ENCODE measurements at regions not wholly inside any gene's neighbourhood (a gene's known extent, or its start where the extent isn't known, plus 50 kb on each side); places are given as distances from the start of the nearest gene placed in this dataset.
"Not testable (repeated sequence)": the region's sequence is repeated elsewhere in the genome, so short reads cannot be mapped to it uniquely, and the experiment has no call there.

DNA sequence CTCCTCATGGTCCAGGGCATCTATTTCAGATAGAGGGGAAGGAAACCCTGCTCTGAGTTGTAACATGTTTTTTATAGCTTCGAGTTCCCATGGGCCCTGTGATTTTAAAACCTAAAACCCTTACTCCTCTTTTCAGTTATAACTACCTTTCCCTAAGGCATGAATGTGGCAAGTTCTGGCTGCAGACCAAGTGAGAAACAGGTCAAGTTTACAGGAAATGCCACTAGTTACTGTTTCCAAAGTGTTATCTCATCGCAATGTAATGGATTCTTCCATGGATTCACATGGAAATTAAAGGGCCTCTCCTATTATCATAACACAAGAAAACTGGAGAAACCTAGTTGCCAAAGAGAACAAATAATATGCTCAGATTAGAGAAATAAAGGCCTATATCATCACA lies 574.5 kb upstream of the GRAMD2B start:
- DNase-seq (ENCODE audit: low spot score) = peak; percentile 51

DNA sequence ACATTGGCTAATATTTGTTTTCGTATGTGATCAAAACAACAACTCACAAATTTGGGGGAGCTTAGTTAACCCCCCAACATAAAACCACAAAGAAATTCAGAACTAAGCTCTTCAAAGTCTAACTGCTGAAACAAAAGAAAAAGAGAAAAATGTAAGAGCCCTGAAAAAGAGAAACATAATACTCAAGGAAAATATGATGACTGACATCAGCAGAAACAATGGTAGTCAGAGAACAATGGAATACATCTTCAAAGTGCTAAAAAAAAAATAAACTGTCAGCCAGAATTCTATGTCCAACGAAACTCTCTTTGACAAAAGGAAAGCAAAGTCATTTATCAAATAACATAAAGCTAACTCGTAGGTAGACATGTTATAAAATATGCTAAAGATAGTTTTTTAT lies 566.3 kb upstream of the GRAMD2B start:
- no peak for DNase-seq (ENCODE audit: low spot score)

DNA sequence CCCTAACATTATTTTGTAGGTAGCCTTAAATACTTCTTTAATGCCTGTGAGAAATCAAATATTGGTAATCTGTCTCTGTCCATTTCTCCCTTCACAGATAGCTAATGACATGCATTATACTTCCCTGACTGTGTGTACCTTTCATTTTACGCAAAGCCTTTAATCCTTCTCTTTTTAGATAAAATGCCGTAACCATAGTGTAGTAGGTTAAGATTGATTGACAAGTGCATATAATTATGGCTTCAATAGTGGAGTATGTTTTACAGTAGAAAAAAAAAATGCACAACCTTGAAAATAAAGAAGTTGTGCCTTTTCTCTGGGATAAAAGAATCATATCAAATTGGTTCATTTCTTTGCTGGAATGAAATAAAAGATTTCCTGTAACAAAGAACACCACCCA lies 559.6 kb upstream of the GRAMD2B start:
- DNase-seq (ENCODE audit: low spot score) = no peak

DNA sequence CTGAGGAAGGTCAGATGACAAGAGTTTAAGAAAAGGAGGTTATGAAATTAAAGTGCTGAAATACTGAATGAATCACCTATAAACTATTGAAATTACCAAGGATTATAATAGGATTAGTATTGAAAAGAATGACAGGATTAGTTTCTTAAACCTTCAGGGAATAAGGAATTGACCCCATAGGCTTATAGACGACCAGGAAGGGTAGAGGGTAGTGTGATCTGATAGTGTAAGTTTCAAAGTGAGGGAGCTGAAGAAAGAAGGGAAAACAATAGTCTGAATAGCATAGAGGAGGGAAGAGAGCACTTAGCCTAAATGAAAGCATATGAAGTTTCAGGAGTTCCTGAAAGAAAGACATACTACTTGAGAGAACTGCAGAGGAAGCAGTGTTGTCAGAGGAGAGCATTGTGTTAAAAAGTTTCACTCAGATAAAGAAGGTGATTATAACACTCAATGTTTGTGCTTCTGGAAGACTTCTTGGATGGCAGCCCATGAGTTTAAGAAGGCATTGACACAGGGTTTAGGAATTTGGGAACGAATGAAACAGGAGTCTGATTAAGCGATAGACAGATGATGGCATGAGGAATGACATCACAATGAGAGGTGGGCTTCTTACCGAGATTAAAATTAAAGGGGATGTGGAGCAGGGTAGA lies 557.9 kb upstream of the GRAMD2B start:
- DNase-seq (ENCODE audit: low spot score) = peak; percentile 20

DNA sequence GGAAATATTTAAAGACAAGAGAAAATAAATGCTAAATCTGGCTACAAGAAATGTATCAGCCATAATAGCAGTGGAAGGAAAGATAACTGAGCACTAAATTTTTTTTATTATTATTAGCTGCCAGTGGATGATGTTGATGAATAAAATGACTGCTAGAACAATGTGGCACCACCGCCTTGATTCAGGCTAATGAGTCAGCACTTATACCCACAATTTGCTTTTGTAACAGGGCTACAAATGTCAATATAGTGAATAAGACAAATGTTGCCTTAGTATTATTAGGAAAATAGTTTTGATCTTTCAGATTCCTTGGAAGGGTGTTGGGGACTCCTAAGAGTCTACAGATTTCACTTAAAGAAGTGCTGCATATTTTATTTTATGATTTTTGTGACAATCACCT lies 555.2 kb upstream of the GRAMD2B start:
- no peak for DNase-seq (ENCODE audit: low spot score)

DNA sequence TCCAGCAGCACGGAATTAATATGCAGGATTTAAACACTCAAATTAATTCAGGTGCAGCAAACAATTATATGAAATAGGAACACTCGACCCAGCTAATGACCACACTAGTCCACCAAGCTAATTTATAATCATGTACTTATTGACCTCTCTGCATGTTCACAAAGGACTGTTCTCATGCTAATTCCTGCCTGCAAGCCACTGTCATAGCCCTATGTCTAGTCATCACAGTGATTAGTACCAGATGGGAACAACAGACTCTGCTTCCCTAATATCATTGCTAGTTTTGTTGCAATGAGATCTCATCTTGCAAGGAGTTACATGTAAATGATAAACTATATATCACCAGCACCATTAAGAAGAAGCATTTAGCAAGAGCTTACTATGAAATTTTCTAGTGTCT lies 553.0 kb upstream of the GRAMD2B start:
- no peak for DNase-seq (ENCODE audit: low spot score)

DNA sequence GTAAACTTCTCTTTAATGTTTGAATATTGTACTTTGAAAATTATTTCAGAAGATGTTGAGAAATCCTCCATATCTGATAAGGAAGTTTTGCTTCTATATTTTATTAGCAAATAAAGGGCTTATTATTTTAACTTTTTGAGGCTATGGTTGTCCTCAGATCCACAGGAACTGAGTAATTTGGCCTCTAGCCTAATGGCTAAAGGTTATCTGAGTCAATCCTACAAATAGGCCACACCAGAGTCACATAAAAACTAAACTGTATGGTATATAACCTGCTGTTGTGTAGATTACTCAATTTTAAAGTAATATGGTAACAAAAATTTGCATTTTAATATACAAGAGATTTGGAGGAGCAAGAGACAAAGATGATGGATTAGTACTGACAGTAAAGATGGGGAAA lies 549.2 kb upstream of the GRAMD2B start:
- DNase-seq (ENCODE audit: low spot score) = no peak

DNA sequence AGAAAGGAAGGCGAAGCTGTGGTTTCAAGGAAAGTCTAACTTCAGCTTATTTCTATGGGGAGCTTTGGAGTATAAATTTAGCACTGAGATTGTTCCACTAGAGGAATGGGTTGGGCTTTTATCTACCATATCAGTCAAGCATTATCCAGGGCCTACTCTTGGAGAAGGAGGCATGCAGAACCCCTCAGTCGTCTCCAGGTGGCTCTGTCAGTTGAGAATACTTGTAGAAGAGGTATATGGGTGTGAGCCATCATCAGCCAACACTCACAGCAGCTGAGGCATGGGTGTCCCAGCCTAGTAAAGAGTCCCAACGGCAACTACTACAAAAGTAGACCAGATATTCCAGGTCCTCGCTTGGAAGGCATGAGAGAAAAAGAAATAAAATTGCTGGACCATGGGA lies 548.5 kb upstream of the GRAMD2B start:
- peak; percentile 3 for DNase-seq (ENCODE audit: low spot score)

DNA sequence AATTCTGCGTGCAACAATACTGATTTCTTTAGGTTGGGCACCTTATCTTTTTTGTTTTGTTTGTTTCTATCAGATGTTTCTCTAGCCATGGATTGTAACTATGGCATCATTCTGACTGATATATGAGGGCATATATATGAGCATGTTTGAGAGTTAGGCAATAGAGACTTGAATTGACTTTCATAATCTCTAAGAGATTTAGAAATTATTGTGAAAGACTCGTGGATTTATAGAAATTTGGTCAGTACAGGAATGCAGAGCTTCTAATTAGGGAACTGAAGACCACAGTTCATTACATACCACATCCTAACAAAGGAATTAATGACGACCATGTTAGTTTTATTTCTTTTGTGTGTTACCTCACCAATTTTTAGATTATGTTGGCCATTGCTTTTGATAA lies 546.0 kb upstream of the GRAMD2B start:
- DNase-seq (ENCODE audit: low spot score) = no peak

DNA sequence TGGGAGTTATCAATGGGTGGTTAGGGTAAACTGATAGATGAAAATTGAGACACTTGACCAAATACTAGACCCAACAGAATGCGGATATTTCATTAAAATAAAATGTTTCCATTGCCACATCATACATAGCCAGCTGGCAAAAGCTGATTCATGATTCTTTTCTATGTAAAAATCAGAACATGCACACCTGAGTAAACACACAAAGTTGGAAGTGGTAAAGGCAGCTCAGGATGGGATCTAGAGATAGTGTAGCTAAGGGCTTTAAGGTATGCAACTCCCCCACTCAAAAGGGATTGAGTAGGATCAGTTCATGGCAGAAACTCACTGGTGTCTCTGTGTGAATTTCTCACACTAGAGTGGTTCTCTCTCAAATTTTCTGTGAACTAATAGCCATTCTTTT lies 541.1 kb upstream of the GRAMD2B start:
- no peak for DNase-seq (ENCODE audit: low spot score)

DNA sequence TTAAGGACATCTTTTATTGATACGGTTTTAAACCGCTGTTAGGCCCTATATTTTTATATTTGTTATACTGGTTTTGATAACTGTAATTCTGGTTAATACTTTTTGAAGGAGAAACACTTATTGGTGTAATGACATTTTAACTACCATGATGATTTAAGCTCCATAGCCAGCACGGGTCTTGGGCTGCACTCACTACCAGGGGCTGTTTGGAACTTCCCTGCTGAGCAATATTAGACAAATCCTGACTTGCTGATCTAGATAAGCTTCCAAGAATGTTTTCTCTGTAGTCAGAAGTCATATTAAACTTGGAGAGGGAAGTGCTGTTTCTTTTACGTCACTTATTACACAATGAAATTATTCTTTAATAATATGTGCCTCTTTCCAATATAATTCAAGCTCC lies 540.0 kb upstream of the GRAMD2B start:
- no peak for DNase-seq (ENCODE audit: low spot score)

DNA sequence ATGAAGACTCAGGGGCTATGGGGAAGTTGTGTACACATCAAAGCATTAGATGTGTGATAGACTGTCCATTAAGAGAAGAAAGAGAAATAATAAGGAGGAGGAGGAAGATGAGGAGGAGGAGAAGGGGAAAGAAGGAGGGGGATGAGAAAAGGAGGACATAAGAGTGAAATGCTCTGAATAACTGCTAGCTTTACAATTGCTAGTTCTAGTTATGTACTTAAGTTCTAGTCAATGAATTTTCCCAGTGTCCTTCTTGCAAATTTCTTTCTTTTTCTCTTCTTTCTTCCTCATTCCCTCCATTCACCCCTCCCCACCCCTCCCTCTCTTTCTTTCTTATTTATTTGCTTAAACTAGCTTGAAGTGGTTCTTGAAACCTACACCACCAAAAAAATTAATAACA lies 534.9 kb upstream of the GRAMD2B start:
- DNase-seq (ENCODE audit: low spot score) = no peak

DNA sequence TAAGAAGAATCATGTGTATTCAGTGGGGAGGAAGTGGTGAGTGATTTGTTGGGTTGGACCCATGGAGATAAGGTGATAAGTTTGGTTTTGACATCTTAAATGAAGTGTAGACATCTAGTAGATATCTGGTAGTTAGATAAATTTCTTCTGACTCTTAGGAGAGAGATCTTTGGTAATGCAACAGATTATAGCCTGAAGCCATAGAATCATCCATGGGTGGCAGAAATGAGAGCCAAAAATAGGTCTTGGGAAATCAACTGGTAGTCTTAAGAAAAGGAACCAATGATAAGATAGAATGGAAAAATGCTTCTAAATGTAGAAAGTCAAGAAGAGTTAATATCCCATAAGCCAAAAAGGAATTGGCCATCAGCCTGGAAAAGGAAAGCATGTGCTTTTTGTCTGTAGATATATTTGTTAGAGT lies 532.7 kb upstream of the GRAMD2B start:
- DNase-seq (ENCODE audit: low spot score) = no peak

DNA sequence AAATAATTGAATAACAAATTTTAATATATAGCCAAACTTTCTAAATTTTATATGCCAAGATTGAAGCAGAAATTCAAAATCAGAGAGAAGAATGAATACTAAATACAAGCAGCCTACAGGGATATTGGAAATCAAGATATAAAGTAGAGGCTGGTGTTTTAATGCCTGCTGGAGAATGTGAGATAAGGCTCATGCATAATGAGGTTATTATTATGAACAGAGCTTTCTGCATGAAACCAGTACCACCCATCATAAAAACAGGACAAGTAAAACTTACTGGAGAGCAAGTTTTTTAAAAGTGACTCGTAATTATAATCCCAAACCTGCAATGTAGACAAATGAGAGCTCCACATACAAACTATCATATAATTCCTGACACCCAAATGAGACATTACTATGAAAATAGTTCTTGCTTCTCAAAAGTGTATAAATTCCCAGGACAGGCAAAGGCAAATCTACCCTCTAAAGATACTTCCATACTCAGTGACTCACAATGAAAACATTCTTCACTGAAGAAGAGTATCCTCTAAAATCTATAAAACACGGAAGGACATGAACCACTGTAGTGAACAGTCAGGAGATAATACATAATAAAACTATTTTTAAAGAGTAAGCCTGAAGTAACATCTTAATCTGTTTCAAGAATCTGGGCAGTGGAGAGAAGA lies 532.0 kb upstream of the GRAMD2B start:
- DNase-seq (ENCODE audit: low spot score) = no peak

DNA sequence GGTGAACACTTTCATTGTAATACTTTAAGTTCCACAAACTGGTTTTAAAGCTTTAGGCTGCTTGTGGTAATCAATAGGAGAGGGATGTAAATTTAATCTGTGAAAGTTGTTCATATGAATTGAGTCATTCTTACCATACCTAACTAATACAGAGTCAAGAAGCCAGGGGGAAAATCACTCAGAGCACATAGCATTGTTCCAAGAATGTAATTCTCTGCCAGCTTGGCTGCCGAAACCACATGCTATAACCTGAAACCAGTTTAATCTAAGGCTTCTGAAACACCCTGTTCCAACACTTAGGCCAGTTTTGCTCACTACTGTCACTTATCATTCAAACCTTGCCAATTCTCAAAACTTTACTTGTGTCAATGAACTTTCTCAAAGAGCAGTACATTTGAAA lies 528.8 kb upstream of the GRAMD2B start:
- DNase-seq (ENCODE audit: low spot score) = no peak

DNA sequence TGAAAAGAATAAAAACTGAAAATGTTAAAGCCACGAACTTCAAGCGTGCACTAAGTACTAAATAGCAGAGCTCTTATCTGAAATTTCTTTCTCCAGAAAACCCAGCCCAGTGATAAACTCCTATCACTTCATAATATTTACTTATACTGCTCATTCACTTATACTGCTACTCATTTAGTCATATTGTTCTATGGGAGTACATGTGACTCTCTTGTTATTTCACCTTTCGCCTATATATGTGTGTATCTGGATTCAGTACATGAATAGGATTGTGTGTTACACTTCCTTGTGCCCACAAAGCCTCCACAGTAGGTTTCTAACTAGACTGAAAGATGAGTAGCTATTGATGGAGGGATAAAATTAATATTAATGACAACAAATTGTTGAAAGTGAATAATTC lies 526.8 kb upstream of the GRAMD2B start:
- no peak for DNase-seq (ENCODE audit: low spot score)

DNA sequence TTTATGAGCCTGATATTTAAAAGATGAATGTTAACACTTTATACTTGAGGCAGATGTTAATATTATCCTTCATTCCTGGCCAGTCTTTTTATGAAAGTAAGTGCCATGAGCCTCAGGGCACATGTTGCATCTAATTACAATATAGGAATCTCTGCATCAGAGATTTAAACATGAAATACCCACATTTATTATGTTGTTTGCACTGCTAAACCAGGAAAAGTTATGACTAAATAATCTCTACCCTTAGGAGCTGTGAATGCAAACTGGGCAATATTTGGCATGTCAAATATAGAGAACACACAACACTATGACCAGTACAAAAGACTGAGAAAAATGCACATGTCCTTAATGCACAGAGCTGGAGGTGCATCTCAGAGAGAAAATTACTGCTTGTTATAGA lies 526.1 kb upstream of the GRAMD2B start:
- no peak for DNase-seq (ENCODE audit: low spot score)

DNA sequence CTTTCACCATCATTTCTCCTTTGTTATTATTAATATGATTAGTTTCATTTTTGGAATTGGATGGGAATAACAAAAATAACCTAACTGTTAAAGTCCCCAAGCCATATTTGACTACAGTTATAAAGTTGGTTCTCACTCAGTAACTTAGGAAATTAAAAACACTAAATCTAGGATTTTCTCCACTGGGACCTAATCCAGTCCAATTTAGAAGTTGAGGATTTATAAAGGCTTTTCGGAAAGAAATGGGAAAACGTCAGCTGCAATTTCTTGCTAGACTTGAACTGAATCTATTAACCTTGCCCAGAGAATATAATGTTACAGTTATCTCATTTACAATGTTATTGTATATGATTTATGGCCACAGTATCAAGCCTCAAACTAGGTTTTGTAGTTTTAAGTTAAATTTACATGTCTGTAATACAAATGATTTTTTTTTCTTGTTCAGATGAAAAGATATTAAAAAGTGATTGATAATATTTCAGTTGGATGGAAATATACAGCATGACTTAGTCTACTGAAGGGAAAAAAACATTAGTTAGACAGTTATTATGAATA lies 524.3 kb upstream of the GRAMD2B start:
- no peak for DNase-seq (ENCODE audit: low spot score)

DNA sequence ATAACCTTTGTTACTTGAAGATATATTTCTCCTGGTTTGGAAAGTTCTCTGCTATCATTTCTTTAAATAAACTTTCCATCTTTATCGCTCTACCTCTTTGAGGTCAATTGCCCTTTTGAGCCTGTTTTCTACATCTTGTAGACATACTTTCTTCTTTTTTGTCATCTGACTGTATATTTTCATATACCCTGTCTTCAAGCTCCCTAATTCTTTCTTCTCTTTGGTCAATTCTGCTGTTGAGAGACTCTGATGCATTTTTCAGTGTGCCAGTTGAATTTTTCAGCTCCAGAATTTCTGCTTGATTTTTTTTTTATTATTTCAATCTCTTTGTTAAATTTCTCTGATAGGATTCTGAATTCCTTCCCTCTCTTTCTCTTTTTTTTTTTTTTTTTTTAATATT lies 511.2 kb upstream of the GRAMD2B start:
- no peak for DNase-seq (ENCODE audit: low spot score)

DNA sequence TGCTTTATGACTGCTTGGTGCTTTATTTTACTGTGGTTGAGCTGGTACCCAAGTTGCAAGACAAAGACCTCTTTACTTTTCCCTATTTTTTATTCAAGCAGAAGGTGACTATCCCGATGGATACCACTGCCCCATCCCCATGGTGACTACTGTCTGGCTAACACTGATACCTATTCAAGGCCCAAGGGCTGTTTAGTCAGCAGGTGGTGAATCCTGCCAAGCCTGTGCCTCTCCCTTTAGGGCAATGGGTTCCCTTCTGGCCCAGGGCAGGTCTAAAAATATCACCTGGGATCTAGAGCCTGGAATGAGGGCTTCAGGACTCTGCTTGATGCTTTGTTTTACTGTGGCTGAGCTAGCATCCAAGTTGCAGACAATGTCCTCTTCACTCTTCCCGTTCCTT lies 510.0 kb upstream of the GRAMD2B start:
- DNase-seq (ENCODE audit: low spot score) = no peak

DNA sequence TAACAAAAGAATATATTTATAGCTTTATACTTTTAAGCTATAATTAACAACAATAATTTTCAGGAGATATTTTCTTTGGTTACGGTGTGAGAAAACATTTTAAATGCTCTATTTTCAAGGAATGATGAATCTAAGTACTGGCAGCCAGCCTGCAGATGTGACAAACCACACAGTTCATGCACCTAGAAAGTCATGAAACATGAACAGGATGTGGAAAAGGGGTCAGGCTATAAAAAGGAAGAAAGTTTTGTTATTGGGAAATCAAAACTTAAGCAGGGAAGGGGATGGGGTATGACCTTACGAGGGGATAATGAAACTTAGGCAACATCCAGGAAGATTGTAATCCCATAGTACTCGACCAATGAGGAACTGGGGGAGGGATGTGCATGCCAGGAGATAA lies 508.7 kb upstream of the GRAMD2B start:
- no peak for DNase-seq (ENCODE audit: low spot score)

DNA sequence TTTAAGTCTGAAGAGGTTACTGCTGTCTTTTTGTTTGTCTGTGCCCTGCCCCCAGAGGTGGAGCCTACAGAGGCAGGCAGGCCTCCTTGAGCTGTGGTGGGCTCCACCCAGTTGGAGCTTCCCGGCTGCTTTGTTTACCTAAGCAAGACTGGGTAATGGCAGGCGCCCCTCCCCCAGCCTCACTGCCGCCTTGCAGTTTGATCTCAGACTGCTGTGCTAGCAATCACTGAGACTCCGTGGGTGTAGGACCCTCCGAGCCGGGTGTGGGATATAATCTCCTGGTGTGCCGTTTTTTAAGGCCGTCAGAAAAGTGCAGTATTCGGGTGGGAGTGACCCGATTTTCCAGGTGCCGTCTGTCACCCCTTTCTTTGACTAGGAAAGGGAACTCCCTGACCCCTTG lies 499.3 kb upstream of the GRAMD2B start:
- not testable (repeated sequence) for DNase-seq (ENCODE audit: low spot score)

DNA sequence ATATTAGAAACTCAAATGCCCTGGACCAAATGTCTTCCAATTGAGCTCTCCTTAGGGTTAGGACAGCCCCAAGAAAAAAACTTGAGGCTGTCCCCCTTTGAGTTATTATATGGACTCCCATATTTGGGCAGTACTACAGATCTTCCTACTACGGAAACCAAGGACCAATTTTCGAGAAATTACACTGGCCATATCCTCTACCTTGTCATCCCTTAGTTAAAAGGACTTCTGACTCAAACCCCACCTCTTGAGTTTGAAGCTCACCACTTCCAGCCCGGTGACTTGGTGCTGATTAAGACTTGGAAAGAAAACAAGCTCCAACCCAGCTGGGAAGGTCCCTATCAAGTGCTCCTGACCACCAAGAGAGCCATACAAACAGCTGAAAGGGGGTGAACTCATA lies 497.0 kb upstream of the GRAMD2B start:
- DNase-seq (ENCODE audit: low spot score) = no peak

DNA sequence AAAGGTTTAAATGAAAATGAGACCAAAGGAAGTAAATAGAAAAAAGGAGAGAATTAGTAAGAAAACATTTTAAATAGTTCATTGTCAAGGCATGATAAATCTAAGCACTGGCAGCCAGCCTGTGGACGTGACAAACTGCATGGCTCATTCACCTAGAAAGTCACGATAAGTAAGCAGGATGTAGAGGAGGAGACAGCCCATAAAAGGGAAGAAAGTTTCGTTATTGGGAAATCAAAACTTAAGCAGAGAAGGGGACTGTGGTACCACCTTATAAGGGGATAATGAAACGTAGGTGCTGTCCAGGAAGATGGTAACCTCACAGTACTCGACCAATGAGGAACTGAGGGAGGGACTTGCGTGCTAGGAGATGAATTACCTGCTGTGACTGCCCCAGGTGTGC lies 494.5 kb upstream of the GRAMD2B start:
- DNase-seq (ENCODE audit: low spot score) = peak; percentile 58
